ENCODE measurements at regions not wholly inside any gene's neighbourhood (a gene's known extent, or its start where the extent isn't known, plus 50 kb on each side); places are given as distances from the start of the nearest gene placed in this dataset.
A peak's percentile ranks its signal among the peaks of the same experiment; 100 is the strongest.

GRCh38 chr17:33778505-33779233 lies 476.4 kb upstream of the CCL2 start:
- Histone ChIP-seq H3K4me3 (ENCODE audit: low read depth in 1 of 3, low read length in 3 of 3) (no peak overlapping the region), H3K9me3 (ENCODE audit: control insufficient read depth in 4 of 4, low read length in 3 of 4) (no peaks in the 10 kb centered on the region), H3K27ac (ENCODE audit: low read depth in 1 of 2, low read length in 2 of 2) (no peak overlapping the region), H3K36me3 (ENCODE audit: control insufficient read depth in 4 of 4, insufficient read depth in 3 of 4, low read depth in 1 of 4, low read length in 3 of 4) (no peaks in the 10 kb centered on the region), H3K27me3 (ENCODE audit: control insufficient read depth in 4 of 4, insufficient read depth in 4 of 4, low read length in 3 of 4) (peaks cover 0 to 3% (median 0%) of the 10 kb centered on the region in 4 donors), H3K4me1 (ENCODE audit: control insufficient read depth in 4 of 4, insufficient read depth in 4 of 4, low read length in 3 of 4) (no peaks in the 10 kb centered on the region), H3K9ac (ENCODE audit: low read depth in 1 of 2, low read length in 2 of 2) (no peak overlapping the region)
- no peak for DNase-seq (ENCODE audit: low spot score)
- 71% methylated on average over 7 of the region's 7 CpGs for WGBS
- TF ChIP-seq RXRA (IDR thresholded peaks at IDR 0.05) = no peak
- TF ChIP-seq ATF3 (IDR thresholded peaks at IDR 0.05) = no peak
- no peak for TF ChIP-seq CTCF (IDR thresholded peaks at IDR 0.05; ENCODE audit: low read depth, low read length, missing input control)
- TF ChIP-seq TAF1 (conservative IDR thresholded peaks at IDR 0.05) = no peak
- TF ChIP-seq YY1 (IDR thresholded peaks at IDR 0.05) = peak; percentile 17

- TF ChIP-seq RAD21 (IDR thresholded peaks at IDR 0.05) (peak; percentile 80 to 82), RXRA (IDR thresholded peaks at IDR 0.05) (peak in 1 of 2 donors; percentile 9), CTCF (IDR thresholded peaks at IDR 0.05; ENCODE audit: low read depth, low read length, missing input control) (peak; percentile 99), JUND (IDR thresholded peaks at IDR 0.05) (peak in 1 of 2 donors; percentile 20), NR2F2 (IDR thresholded peaks at IDR 0.05) (no peak), GABPA (IDR thresholded peaks at IDR 0.05 in 1 of 2, conservative IDR thresholded peaks at IDR 0.05 in 1 of 2) (no peak), YY1 (IDR thresholded peaks at IDR 0.05) (no peak)
- Histone ChIP-seq H3K27me3 (ENCODE audit: control insufficient read depth in 4 of 4, insufficient read depth in 4 of 4, low read length in 3 of 4) (peaks cover 0 to 3% (median 0%) of the 10 kb centered on the region in 4 donors), H3K4me3 (ENCODE audit: low read depth in 1 of 3, low read length in 3 of 3) (no peak overlapping the region), H3K9me3 (ENCODE audit: control insufficient read depth in 4 of 4, low read length in 3 of 4) (no peaks in the 10 kb centered on the region), H3K4me1 (ENCODE audit: control insufficient read depth in 4 of 4, insufficient read depth in 4 of 4, low read length in 3 of 4) (no peaks in the 10 kb centered on the region), H3K27ac (ENCODE audit: low read depth in 1 of 2, low read length in 2 of 2) (no peak overlapping the region), H3K36me3 (ENCODE audit: control insufficient read depth in 4 of 4, insufficient read depth in 3 of 4, low read depth in 1 of 4, low read length in 3 of 4) (no peaks in the 10 kb centered on the region), H3K9ac (ENCODE audit: low read depth in 1 of 2, low read length in 2 of 2) (no peak overlapping the region)
- WGBS = 11% methylated on average over 5 of the region's 5 CpGs
- peak; percentile 71 for DNase-seq (ENCODE audit: low spot score)
Measured at GRCh38 chr17:33779234-33779591, 475.9 kb upstream of the CCL2 start.

GRCh38 chr17:33785281-33785680 lies 469.8 kb upstream of the CCL2 start:
- Histone ChIP-seq H3K36me3 (ENCODE audit: control insufficient read depth in 4 of 4, insufficient read depth in 3 of 4, low read depth in 1 of 4, low read length in 3 of 4) (no peaks in the 10 kb centered on the region), H3K4me1 (ENCODE audit: control insufficient read depth in 4 of 4, insufficient read depth in 4 of 4, low read length in 3 of 4) (no peaks in the 10 kb centered on the region), H3K4me3 (ENCODE audit: low read depth in 1 of 3, low read length in 3 of 3) (no peak overlapping the region), H3K9me3 (ENCODE audit: control insufficient read depth in 4 of 4, low read length in 3 of 4) (no peaks in the 10 kb centered on the region), H3K9ac (ENCODE audit: low read depth in 1 of 2, low read length in 2 of 2) (no peak overlapping the region), H3K27me3 (ENCODE audit: control insufficient read depth in 4 of 4, insufficient read depth in 4 of 4, low read length in 3 of 4) (no peaks in the 10 kb centered on the region), H3K27ac (ENCODE audit: low read depth in 1 of 2, low read length in 2 of 2) (no peak overlapping the region)
- no peak for DNase-seq (ENCODE audit: low spot score)
- TF ChIP-seq RXRA (IDR thresholded peaks at IDR 0.05) (no peak), REST (IDR thresholded peaks at IDR 0.05) (no peak), ZBTB33 (IDR thresholded peaks at IDR 0.05) (no peak), FOXA1 (IDR thresholded peaks at IDR 0.05) (no peak), CTCF (IDR thresholded peaks at IDR 0.05; ENCODE audit: low read depth, low read length, missing input control) (no peak), SP1 (IDR thresholded peaks at IDR 0.05) (no peak), YY1 (IDR thresholded peaks at IDR 0.05) (no peak), HNF4G (IDR thresholded peaks at IDR 0.05) (no peak), JUND (IDR thresholded peaks at IDR 0.05) (no peak)

Data from liver (tissue), 8 donors.